IMR-90 (cell line): ENCODE measurements at regions not wholly inside any gene's neighbourhood (a gene's known extent, or its start where the extent isn't known, plus 50 kb on each side); places are given as distances from the start of the nearest gene placed in this dataset.

Experiments used
- ATAC-seq: fragments of 200-7000 bp; cut with Tn5 transposase; 2 replicates; pipeline ENCODE4 v1.9.1; 2020; ENCODE audit warnings: low read depth, mild to moderate bottlenecking, moderate library complexity
- BruUV-seq: library from RNA; stranded (reverse); fragments of 400-500 nt; replicated peaks from 2 replicates; lab custom pipeline; 2021; lab: Mats Ljungman, UMichigan
- CTCF ChIA-PET: fragments of 300-600 bp; formaldehyde crosslinking; extraction: SDS; loops from one replicate; lab custom pipeline; 2021; ENCODE audit warnings: antibody characterized with exemption; lab: Yijun Ruan, JAX
- POLR2A ChIA-PET: fragments of 300-600 bp; sonication (Branson Sonifier 250); formaldehyde crosslinking; loops from one replicate; lab custom pipeline; 2022; ENCODE audit warnings: antibody characterized with exemption; ENCODE audit not compliant: unreplicated experiment; lab: Charles Lee
- DNase-seq: peaks from one replicate; pipeline ENCODE4 v3.0.0; 2013
- H2AFZ ChIP-seq: replicated peaks from 2 replicates; pipeline ENCODE3; 2013; ENCODE audit warnings: low read length, mild to moderate bottlenecking; ENCODE audit not compliant: poor library complexity
- H2AK5ac ChIP-seq: 2 replicates; pipeline ENCODE4 v1.6.1; 2013; ENCODE audit warnings: low read depth, low read length, inconsistent platforms
- H2AK9ac ChIP-seq: replicated peaks from 2 replicates; pipeline ENCODE3; 2013; ENCODE audit warnings: mild to moderate bottlenecking, low read depth, low read length, moderate library complexity; ENCODE audit not compliant: poor library complexity
- H2BK120ac ChIP-seq: 2 replicates; pipeline ENCODE4 v1.6.1; 2013; ENCODE audit warnings: low read depth, low read length, inconsistent platforms
- H2BK15ac ChIP-seq: 3 replicates; pipeline ENCODE4 v1.6.1; 2013; ENCODE audit warnings: low read depth, low read length, inconsistent platforms
- H2BK20ac ChIP-seq: 2 replicates; pipeline ENCODE4 v1.6.1; 2013; ENCODE audit warnings: low read depth, mild to moderate bottlenecking, inconsistent platforms, low read length, moderate library complexity
- H2BK5ac ChIP-seq: 2 replicates; pipeline ENCODE4 v1.6.1; 2013; ENCODE audit warnings: mild to moderate bottlenecking, low read depth, low read length, inconsistent platforms; ENCODE audit not compliant: poor library complexity, severe bottlenecking
- H3K14ac ChIP-seq: replicated peaks from 2 replicates; pipeline ENCODE4 v1.6.1; 2013; ENCODE audit warnings: low read depth, low read length, inconsistent platforms
- H3K18ac ChIP-seq: 2 replicates; pipeline ENCODE4 v1.6.1; 2013; ENCODE audit warnings: low read depth, low read length, control low read depth
- H3K23ac ChIP-seq: 2 replicates; pipeline ENCODE4 v1.6.1; 2013; ENCODE audit warnings: low read depth, low read length, inconsistent platforms
- H3K27ac ChIP-seq: 2 replicates; pipeline ENCODE4 v1.5.1; 2013; ENCODE audit warnings: mild to moderate bottlenecking, control low read depth, low read length; ENCODE audit not compliant: insufficient read depth
- H3K27me3 ChIP-seq: 2 replicates; pipeline ENCODE4 v1.6.1; 2013; ENCODE audit warnings: low read length; ENCODE audit not compliant: control insufficient read depth, insufficient read depth
- H3K36me3 ChIP-seq: 2 replicates; pipeline ENCODE4 v1.6.1; 2013; ENCODE audit warnings: low read length, mixed read lengths; ENCODE audit not compliant: control insufficient read depth, insufficient read depth
- H3K4ac ChIP-seq: 2 replicates; pipeline ENCODE4 v1.6.1; 2013; ENCODE audit warnings: low read depth, low read length, inconsistent platforms
- H3K4me1 ChIP-seq: 2 replicates; pipeline ENCODE4 v1.6.1; 2013; ENCODE audit warnings: low read length, mixed read lengths; ENCODE audit not compliant: control insufficient read depth, insufficient read depth
- H3K4me2 ChIP-seq: 2 replicates; pipeline ENCODE4 v1.6.1; 2013; ENCODE audit warnings: low read depth, mild to moderate bottlenecking, control low read depth, low read length, moderate library complexity
- H3K4me3 ChIP-seq: 2 replicates; pipeline ENCODE4 v1.5.1; 2013; ENCODE audit warnings: low read depth, mild to moderate bottlenecking, control low read depth, low read length, moderate library complexity; ENCODE audit not compliant: insufficient read depth
- H3K56ac ChIP-seq: 2 replicates; pipeline ENCODE4 v1.6.1; 2013; ENCODE audit warnings: low read length, inconsistent platforms; ENCODE audit not compliant: insufficient read depth; ENCODE audit errors: extremely low read depth
- H3K79me1 ChIP-seq, 2 experiments: 2 replicates each; pipeline ENCODE4 v1.6.1; 2013; ENCODE audit warnings: low read length in 2 of 2, inconsistent platforms in 1 of 2, low read depth in 1 of 2
- H3K9ac ChIP-seq: 2 replicates; pipeline ENCODE4 v1.6.1; 2013; ENCODE audit warnings: low read depth, low read length, control low read depth
- H3K9me1 ChIP-seq: 2 replicates; pipeline ENCODE4 v1.6.1; 2013; ENCODE audit warnings: low read length, inconsistent platforms; ENCODE audit not compliant: insufficient read depth
- H3K9me3 ChIP-seq: 2 replicates; pipeline ENCODE4 v1.6.1; 2013; ENCODE audit warnings: low read length; ENCODE audit not compliant: control insufficient read depth, insufficient read depth
- H4K20me1 ChIP-seq: 2 replicates; pipeline ENCODE4 v1.6.1; 2013; ENCODE audit warnings: low read length, inconsistent platforms; ENCODE audit not compliant: insufficient read depth
- H4K5ac ChIP-seq: 2 replicates; pipeline ENCODE4 v1.6.1; 2013; ENCODE audit warnings: mild to moderate bottlenecking, low read depth, low read length, control low read depth
- H4K8ac ChIP-seq, 2 experiments: 2 replicates each; pipeline ENCODE4 v1.6.1; 2013; ENCODE audit warnings: low read depth in 2 of 2, low read length in 2 of 2, control low read depth in 1 of 2, inconsistent platforms in 1 of 2
- H4K91ac ChIP-seq: 2 replicates; pipeline ENCODE4 v1.6.1; 2013; ENCODE audit warnings: low read depth, low read length, inconsistent platforms; ENCODE audit not compliant: insufficient read depth
- FOS ChIP-seq: fragments of 150-350 bp; IDR thresholded peaks from 2 replicates; pipeline ENCODE4 v1.6.1; 2016; ENCODE audit warnings: low read depth, low read length
- NFE2L2 ChIP-seq: fragments of 150-350 bp; IDR thresholded peaks from 2 replicates; pipeline ENCODE4 v1.6.1; 2016; ENCODE audit warnings: low read depth, mild to moderate bottlenecking, low read length
- WGBS, 2 experiments: methylation state at CpG; one replicate each; pipeline versions ENCODE4 v1.1.5 to v1.1.7; 2013; ENCODE audit warnings: missing lambda C conversion rate in 2 of 2; ENCODE audit not compliant: insufficient read length in 1 of 2; ENCODE audit errors: extremely low coverage in 2 of 2; 5-methylcytosine and 5-hydroxymethylcytosine counted together
- dilution Hi-C: fragments of 300-500 bp; cut with HindIII; formaldehyde crosslinking; loops from one replicate; pipeline ENCODE4 v1.14.3; 2018; ENCODE audit warnings: low sequenced_read_pairs; ENCODE audit not compliant: unreplicated experiment
- in situ Hi-C: fragments of 300-500 bp; cut with MboI; formaldehyde crosslinking; loops from 3 replicates; pipeline ENCODE4 v1.14.3; 2019; ENCODE audit warnings: low sequenced_read_pairs, inconsistent platforms, mixed read lengths
- intact Hi-C: fragments of 100-400 bp; cut with micrococcal nuclease; formaldehyde crosslinking; loops from 2 replicates; pipeline ENCODE4 v1.10.0; 2022

- H3K4me1 ChIP-seq = peaks cover 7% of the 10 kb centered on the region; the same call in 1 of the 2 replicates
- no peak overlapping the region for H2BK20ac ChIP-seq
- peak overlapping the region; percentile 35; the same call in 1 of the 2 replicates for H2AK5ac ChIP-seq
- no peak overlapping the region for H2AK9ac ChIP-seq
- H3K27me3 ChIP-seq = no peaks in the 10 kb centered on the region
- no peaks in the 10 kb centered on the region for H4K20me1 ChIP-seq
- no peak overlapping the region for H3K4me3 ChIP-seq
- H3K27ac ChIP-seq = no peak overlapping the region
- H4K8ac ChIP-seq = no peak overlapping the region
- no peaks in the 10 kb centered on the region for H3K36me3 ChIP-seq
- no peak overlapping the region for H3K9ac ChIP-seq
- H2BK120ac ChIP-seq = no peak overlapping the region
- H3K23ac ChIP-seq = no peak overlapping the region
- 95% methylated on average over 4 of the region's 23 CpGs; no CpG with 5 or more reads in 1 of the 2 experiments for WGBS, 2 experiments
- intact Hi-C loops (no loop called here), dilution Hi-C loops (no loop called here), in situ Hi-C loops (no loop called here)
- no peak overlapping the region for H4K91ac ChIP-seq
- ChIA-PET POLR2A (no interaction called here), CTCF (interaction anchor here (0.7 to 0.9 kb wide), 2 partner anchors 25 to 30 kb away, joined by 3 to 4 read pairs; no protein-coding TSS in a partner anchor)
- ATAC-seq = no peak
- H2AFZ ChIP-seq = peak overlapping the region; percentile 23
- no TSS peak for BruUV-seq
- H3K4ac ChIP-seq = no peak overlapping the region
- H4K5ac ChIP-seq = no peak overlapping the region
- no peak overlapping the region for H3K4me2 ChIP-seq
- TF ChIP-seq FOS = 0 out of 2 replicates have a peak, but pooled peaks have one; percentile 35
- no peak for TF ChIP-seq NFE2L2
- peak; percentile 43 for DNase-seq
- no peaks in the 10 kb centered on the region for H3K79me1 ChIP-seq
- H3K18ac ChIP-seq = no peak overlapping the region
- H3K9me3 ChIP-seq = no peaks in the 10 kb centered on the region; the same call in 1 of the 2 replicates
- H2BK15ac ChIP-seq = no peak overlapping the region
- no peak overlapping the region for H2BK5ac ChIP-seq
- H3K14ac ChIP-seq = peak overlapping the region; percentile 18
- H3K56ac ChIP-seq = no peak overlapping the region
- H3K9me1 ChIP-seq = peaks cover 4% of the 10 kb centered on the region; the same call in 1 of the 2 replicates
Measured at GRCh38 chr6:105587349-105588122, 184.7 kb upstream of the PREP start.
